ENCODE measurements at regions not wholly inside any gene's neighbourhood (a gene's known extent, or its start where the extent isn't known, plus 50 kb on each side); places are given as distances from the start of the nearest gene placed in this dataset.
"Not testable (repeated sequence)": the region's sequence is repeated elsewhere in the genome, so short reads cannot be mapped to it uniquely, and the experiment has no call there.

- TF ChIP-seq, protein P1, sequence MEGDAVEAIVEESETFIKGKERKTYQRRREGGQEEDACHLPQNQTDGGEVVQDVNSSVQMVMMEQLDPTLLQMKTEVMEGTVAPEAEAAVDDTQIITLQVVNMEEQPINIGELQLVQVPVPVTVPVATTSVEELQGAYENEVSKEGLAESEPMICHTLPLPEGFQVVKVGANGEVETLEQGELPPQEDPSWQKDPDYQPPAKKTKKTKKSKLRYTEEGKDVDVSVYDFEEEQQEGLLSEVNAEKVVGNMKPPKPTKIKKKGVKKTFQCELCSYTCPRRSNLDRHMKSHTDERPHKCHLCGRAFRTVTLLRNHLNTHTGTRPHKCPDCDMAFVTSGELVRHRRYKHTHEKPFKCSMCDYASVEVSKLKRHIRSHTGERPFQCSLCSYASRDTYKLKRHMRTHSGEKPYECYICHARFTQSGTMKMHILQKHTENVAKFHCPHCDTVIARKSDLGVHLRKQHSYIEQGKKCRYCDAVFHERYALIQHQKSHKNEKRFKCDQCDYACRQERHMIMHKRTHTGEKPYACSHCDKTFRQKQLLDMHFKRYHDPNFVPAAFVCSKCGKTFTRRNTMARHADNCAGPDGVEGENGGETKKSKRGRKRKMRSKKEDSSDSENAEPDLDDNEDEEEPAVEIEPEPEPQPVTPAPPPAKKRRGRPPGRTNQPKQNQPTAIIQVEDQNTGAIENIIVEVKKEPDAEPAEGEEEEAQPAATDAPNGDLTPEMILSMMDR (IDR thresholded peaks at IDR 0.05) = not testable (repeated sequence)
- TF ChIP-seq POLR2A (IDR thresholded peaks at IDR 0.05) = not testable (repeated sequence)
Measured at GRCh38 chr4:89489921-89490431, 182.4 kb upstream of the GPRIN3 start.
